Vagina (tissue), 2 donors: ENCODE measurements at regions not wholly inside any gene's neighbourhood (a gene's known extent, or its start where the extent isn't known, plus 50 kb on each side); places are given as distances from the start of the nearest gene placed in this dataset.

Experiments
- DNase-seq, 2 donors: peaks; one replicate each; pipeline ENCODE4 v3.0.0-alpha.2; 2017; ENCODE audit errors: extremely low spot score in 2 of 2
- H3K27ac ChIP-seq: fragments of 200-600 bp; sonication (generic); one replicate; pipeline ENCODE4 v1.5.1; 2019
- H3K27me3 ChIP-seq: fragments of 200-600 bp; sonication (generic); one replicate; pipeline ENCODE4 v1.5.1; 2019
- H3K36me3 ChIP-seq, 2 donors: fragments of 200-600 bp; sonication (generic); one replicate each; pipeline ENCODE4 v1.5.1; 2017 to 2019
- H3K4me1 ChIP-seq: fragments of 200-600 bp; sonication (generic); one replicate; pipeline ENCODE4 v1.5.1; 2019
- H3K4me3 ChIP-seq, 2 donors: fragments of 200-600 bp; sonication (generic); 1 replicate in 1 of 2; 2 replicates in 1 of 2; pipeline ENCODE4 v1.5.1; 2016 to 2019
- H3K9me3 ChIP-seq: fragments of 200-600 bp; sonication (generic); one replicate; pipeline ENCODE4 v1.5.1; 2019
- CTCF ChIP-seq, 3 experiments: fragments of 450-650 bp in 2 of 3; fragments of 200-600 bp in 1 of 3; sonication (generic) in 1 of 3; IDR thresholded peaks; one replicate each; pipeline ENCODE4 v1.5.1; 2017 to 2019; ENCODE audit warnings: antibody characterized with exemption in 3 of 3, mild to moderate bottlenecking in 2 of 3, moderate library complexity in 2 of 3
- POLR2A ChIP-seq, 2 donors: fragments of 450-650 bp; IDR thresholded peaks; one replicate each; pipeline ENCODE4 v1.6.1; 2017; ENCODE audit warnings: antibody characterized with exemption in 2 of 2, mild to moderate bottlenecking in 2 of 2, moderate library complexity in 2 of 2
- POLR2AphosphoS5 ChIP-seq, 2 donors: sonication (generic); formaldehyde crosslinking; IDR thresholded peaks; one replicate each; pipeline ENCODE4 v1.9.0; 2017; ENCODE audit warnings: antibody characterized with exemption in 2 of 2, mild to moderate bottlenecking in 2 of 2, low read depth in 1 of 2; ENCODE audit not compliant: insufficient read depth in 1 of 2
- intact Hi-C: fragments of 100-400 bp; cut with DNase I; formaldehyde crosslinking; loops from one replicate; pipeline ENCODE4 v1.15.1; 2023

DNA sequence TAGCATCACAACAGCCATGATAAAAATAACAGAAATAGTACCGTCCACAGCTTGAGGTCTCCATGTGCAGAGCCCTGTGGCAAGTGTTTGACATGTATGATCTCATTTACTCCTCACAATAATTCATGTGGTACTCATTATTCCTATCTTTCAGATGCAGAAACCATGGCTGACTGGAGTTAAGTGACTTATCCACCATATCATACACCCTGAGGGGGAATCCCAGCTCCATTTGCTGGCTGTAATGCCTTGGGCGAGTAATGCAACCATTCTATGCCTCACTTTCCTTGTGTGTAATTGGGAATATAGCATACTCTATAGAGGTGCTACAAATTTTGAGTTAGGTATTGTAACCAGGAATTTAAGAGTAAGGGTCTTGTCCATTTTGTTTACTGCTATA lies 347.0 kb upstream of the CLINT1 start:
- Histone ChIP-seq H3K36me3 (no peaks in the 10 kb centered on the region), H3K4me3 (no peak overlapping the region), H3K27me3 (no peaks in the 10 kb centered on the region), H3K4me1 (no peaks in the 10 kb centered on the region), H3K9me3 (no peaks in the 10 kb centered on the region), H3K27ac (no peak overlapping the region)
- no peak for DNase-seq
- intact Hi-C loops, result no loop called here
- TF ChIP-seq POLR2A (IDR thresholded peaks at IDR 0.05), result no peak
- no peak for TF ChIP-seq CTCF (IDR thresholded peaks at IDR 0.05)

DNA sequence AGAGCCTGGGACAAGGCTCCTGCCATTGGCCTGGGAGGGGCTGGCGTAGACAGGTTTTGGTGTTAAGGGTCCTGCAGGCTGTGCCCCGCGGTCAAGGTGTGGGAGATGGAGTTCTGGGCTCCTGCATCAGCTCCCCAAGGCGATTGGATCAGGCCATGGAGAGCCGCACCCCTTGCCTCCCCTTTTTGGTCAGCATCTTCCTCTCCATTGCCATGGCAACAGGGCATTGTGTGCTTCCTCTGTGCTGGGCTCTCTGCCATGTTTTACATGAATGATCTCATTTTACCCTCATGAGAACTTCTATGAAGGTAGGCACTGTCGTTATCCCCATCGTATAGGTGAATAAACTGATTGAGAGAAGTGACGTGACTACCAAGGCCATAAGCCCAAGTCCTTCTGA lies 344.3 kb upstream of the CLINT1 start:
- intact Hi-C loops, result no loop called here
- H3K27ac ChIP-seq, result no peak overlapping the region
- no peak for TF ChIP-seq CTCF (IDR thresholded peaks at IDR 0.05)
- no peak for TF ChIP-seq POLR2A (IDR thresholded peaks at IDR 0.05)
- no peak for TF ChIP-seq POLR2AphosphoS5 (IDR thresholded peaks at IDR 0.05; ENCODE audit: insufficient read depth in 1 of 2, low read depth in 1 of 2)

DNA sequence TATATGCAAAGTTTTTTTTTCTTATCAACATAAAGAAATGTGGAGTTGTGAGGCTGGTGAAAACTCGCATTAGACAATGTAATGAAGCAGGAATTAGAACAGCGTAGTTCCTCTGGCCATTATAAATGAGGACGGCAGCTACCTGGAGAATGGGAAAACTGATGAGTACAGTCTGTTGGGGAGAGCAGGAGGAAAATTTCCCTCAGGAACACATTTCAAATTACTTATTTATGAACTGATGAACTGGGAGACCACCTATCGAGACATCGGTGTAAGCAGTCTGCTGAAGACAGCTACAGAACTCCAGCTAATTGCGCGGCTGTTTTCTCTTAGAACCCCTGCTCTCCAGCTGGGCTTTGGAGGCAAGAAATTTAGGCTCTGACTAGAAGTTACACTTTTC lies 343.9 kb upstream of the CLINT1 start:
- H3K4me3 ChIP-seq, result no peak overlapping the region
- intact Hi-C loops, result no loop called here
- H3K36me3 ChIP-seq, result no peaks in the 10 kb centered on the region
- H3K9me3 ChIP-seq, result no peaks in the 10 kb centered on the region
- no peaks in the 10 kb centered on the region for H3K4me1 ChIP-seq
- DNase-seq, result no peak
- H3K27me3 ChIP-seq, result no peaks in the 10 kb centered on the region
- no peak overlapping the region for H3K27ac ChIP-seq
- no peak for TF ChIP-seq POLR2AphosphoS5 (IDR thresholded peaks at IDR 0.05; ENCODE audit: insufficient read depth in 1 of 2, low read depth in 1 of 2)
- no peak for TF ChIP-seq CTCF (IDR thresholded peaks at IDR 0.05)
- TF ChIP-seq POLR2A (IDR thresholded peaks at IDR 0.05), result no peak

More for the DNA sequence above, 344.3 kb upstream of the CLINT1 start:
- no peaks in the 10 kb centered on the region for H3K9me3 ChIP-seq
- no peak for DNase-seq
- H3K36me3 ChIP-seq, result no peaks in the 10 kb centered on the region
- no peak overlapping the region for H3K4me3 ChIP-seq
- H3K27me3 ChIP-seq, result no peaks in the 10 kb centered on the region
- no peaks in the 10 kb centered on the region for H3K4me1 ChIP-seq

GRCh38 chr5:158200619-158201018 lies 341.7 kb upstream of the CLINT1 start:
- DNase-seq, result no peak
- Histone ChIP-seq H3K4me3 (no peak overlapping the region), H3K27ac (no peak overlapping the region), H3K27me3 (no peaks in the 10 kb centered on the region), H3K36me3 (no peaks in the 10 kb centered on the region), H3K9me3 (no peaks in the 10 kb centered on the region), H3K4me1 (no peaks in the 10 kb centered on the region)
- TF ChIP-seq POLR2AphosphoS5 (IDR thresholded peaks at IDR 0.05; ENCODE audit: insufficient read depth in 1 of 2, low read depth in 1 of 2), result no peak
- intact Hi-C loops, result no loop called here

GRCh38 chr5:158198636-158199035 lies 339.7 kb upstream of the CLINT1 start:
- no peaks in the 10 kb centered on the region for H3K27me3 ChIP-seq
- H3K36me3 ChIP-seq, result no peaks in the 10 kb centered on the region
- no peak for TF ChIP-seq CTCF (IDR thresholded peaks at IDR 0.05)
- TF ChIP-seq POLR2A (IDR thresholded peaks at IDR 0.05), result no peak
- no peak for TF ChIP-seq POLR2AphosphoS5 (IDR thresholded peaks at IDR 0.05; ENCODE audit: insufficient read depth in 1 of 2, low read depth in 1 of 2)
- intact Hi-C loops, result no loop called here
- no peaks in the 10 kb centered on the region for H3K9me3 ChIP-seq
- no peak for DNase-seq
- no peak overlapping the region for H3K4me3 ChIP-seq
- H3K27ac ChIP-seq, result no peak overlapping the region
- H3K4me1 ChIP-seq, result no peaks in the 10 kb centered on the region
